Glomerular visceral epithelial cell (primary cell): ENCODE measurements at regions not wholly inside any gene's neighbourhood (a gene's known extent, or its start where the extent isn't known, plus 50 kb on each side); places are given as distances from the start of the nearest gene placed in this dataset.

Experiments used
- DNase-seq: peaks from one replicate; pipeline ENCODE4 v3.0.0-alpha.2; 2016; ENCODE audit errors: extremely low spot score

- DNase-seq = no peak
Observed at GRCh38 chr4:188197566-188197965, 58.3 kb downstream of the TRIML1 start.

GRCh38 chr4:188198982-188199792, 59.9 kb downstream of the TRIML1 start:
- no peak for DNase-seq

GRCh38 chr4:188201851-188202250, 62.6 kb downstream of the TRIML1 start:
- DNase-seq = no peak

GRCh38 chr4:188206783-188207182, 67.5 kb downstream of the TRIML1 start:
- DNase-seq = no peak

GRCh38 chr4:188214861-188215260, 75.6 kb downstream of the TRIML1 start:
- no peak for DNase-seq

GRCh38 chr4:188218392-188218791, 79.2 kb downstream of the TRIML1 start:
- DNase-seq = no peak

- no peak for DNase-seq
Observed at GRCh38 chr4:188220006-188220405, 80.8 kb downstream of the TRIML1 start.

GRCh38 chr4:188221090-188221489, 81.8 kb downstream of the TRIML1 start:
- DNase-seq = no peak

- DNase-seq = no peak
Observed at GRCh38 chr4:188228279-188228678, 89.0 kb downstream of the TRIML1 start.

- no peak for DNase-seq
Observed at GRCh38 chr4:188232428-188232827, 93.2 kb downstream of the TRIML1 start.

GRCh38 chr4:188242041-188242440, 102.8 kb downstream of the TRIML1 start:
- no peak for DNase-seq

- no peak for DNase-seq
Observed at GRCh38 chr4:188245651-188246050, 106.4 kb downstream of the TRIML1 start.

GRCh38 chr4:188246488-188246887, 107.2 kb downstream of the TRIML1 start:
- no peak for DNase-seq

GRCh38 chr4:188254211-188254610, 115.0 kb downstream of the TRIML1 start:
- no peak for DNase-seq

- DNase-seq = no peak
Observed at GRCh38 chr4:188262464-188262863, 123.2 kb downstream of the TRIML1 start.

GRCh38 chr4:188263321-188263720, 124.1 kb downstream of the TRIML1 start:
- no peak for DNase-seq

GRCh38 chr4:188266386-188266785, 127.1 kb downstream of the TRIML1 start:
- DNase-seq = no peak

GRCh38 chr4:188268131-188268908, 129.1 kb downstream of the TRIML1 start:
- no peak for DNase-seq

GRCh38 chr4:188270273-188271069, 131.2 kb downstream of the TRIML1 start:
- DNase-seq = no peak

- DNase-seq = no peak
Observed at GRCh38 chr4:188275686-188276085, 136.4 kb downstream of the TRIML1 start.

GRCh38 chr4:188279184-188279583, 139.9 kb downstream of the TRIML1 start:
- DNase-seq = no peak
